ENCODE measurements at regions not wholly inside any gene's neighbourhood (a gene's known extent, or its start where the extent isn't known, plus 50 kb on each side); places are given as distances from the start of the nearest gene placed in this dataset.

DNA sequence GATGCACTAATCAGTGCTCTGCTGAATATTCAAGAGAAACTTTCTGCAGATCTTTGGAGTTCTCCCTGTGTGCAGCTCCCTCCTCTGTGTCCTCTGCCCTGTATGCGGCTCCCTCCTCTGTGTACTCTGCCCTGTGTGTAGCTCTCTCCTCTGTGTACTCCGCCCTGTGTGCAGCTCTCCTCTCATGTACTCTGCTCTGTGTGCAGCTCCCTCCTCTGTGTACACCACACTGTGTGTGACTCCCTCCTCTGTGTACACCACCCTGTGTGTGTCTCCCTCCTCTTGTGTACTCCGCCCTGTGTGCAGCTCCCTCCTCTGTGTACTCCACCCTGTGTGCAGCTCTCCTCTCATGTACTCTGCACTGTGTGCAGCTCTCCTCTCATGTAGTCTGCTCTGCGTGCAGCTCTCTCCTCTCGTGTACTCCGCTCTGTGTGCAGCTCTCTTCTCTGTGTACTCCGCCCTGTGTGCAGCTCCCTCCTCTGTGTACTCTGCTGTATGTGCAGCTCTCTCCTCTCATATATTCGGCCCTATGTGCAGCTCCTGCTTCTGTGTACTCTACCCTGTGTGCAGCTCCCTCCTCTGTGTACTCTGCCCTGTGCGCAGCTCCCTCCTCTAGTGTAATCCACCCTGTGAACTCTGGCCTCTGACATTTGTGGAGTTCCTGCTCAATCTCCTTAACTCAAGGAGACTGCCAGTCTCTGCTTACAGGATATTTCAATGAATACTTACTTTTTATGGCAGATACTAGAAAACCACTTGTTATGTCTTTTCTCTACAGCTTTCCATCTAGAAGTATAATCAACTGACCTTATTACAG lies 280.4 kb downstream of the GLRX3 start:
- DNase-seq (ENCODE audit: low spot score) (no peak), ATAC-seq (ENCODE audit: low FRiP score) (no peak)
- TF ChIP-seq, protein P1, sequence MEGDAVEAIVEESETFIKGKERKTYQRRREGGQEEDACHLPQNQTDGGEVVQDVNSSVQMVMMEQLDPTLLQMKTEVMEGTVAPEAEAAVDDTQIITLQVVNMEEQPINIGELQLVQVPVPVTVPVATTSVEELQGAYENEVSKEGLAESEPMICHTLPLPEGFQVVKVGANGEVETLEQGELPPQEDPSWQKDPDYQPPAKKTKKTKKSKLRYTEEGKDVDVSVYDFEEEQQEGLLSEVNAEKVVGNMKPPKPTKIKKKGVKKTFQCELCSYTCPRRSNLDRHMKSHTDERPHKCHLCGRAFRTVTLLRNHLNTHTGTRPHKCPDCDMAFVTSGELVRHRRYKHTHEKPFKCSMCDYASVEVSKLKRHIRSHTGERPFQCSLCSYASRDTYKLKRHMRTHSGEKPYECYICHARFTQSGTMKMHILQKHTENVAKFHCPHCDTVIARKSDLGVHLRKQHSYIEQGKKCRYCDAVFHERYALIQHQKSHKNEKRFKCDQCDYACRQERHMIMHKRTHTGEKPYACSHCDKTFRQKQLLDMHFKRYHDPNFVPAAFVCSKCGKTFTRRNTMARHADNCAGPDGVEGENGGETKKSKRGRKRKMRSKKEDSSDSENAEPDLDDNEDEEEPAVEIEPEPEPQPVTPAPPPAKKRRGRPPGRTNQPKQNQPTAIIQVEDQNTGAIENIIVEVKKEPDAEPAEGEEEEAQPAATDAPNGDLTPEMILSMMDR (IDR thresholded peaks at IDR 0.05): no peak

DNA sequence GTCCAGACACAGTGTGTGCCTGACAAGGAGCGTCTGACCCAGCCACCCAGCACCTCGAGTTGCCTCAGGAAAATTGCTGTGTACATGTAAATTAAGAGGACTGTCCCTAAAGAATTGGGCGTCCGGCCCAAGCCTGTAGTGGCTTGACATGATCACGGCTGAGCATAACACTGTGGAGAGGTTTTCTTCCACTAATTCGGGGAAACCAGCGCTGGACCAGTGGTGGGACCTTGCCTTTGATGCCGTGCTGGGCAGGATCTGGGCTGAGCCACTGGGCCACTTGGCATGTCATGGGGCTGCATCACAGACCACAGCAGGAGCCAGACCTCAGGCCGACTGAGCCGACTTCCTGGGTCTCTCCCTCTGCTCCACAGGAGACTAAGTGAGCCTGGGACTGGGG lies 282.5 kb downstream of the GLRX3 start:
- ATAC-seq (ENCODE audit: low FRiP score) (no peak), DNase-seq (ENCODE audit: low spot score) (no peak)
- TF ChIP-seq, protein P1 (IDR thresholded peaks at IDR 0.05): no peak

DNA sequence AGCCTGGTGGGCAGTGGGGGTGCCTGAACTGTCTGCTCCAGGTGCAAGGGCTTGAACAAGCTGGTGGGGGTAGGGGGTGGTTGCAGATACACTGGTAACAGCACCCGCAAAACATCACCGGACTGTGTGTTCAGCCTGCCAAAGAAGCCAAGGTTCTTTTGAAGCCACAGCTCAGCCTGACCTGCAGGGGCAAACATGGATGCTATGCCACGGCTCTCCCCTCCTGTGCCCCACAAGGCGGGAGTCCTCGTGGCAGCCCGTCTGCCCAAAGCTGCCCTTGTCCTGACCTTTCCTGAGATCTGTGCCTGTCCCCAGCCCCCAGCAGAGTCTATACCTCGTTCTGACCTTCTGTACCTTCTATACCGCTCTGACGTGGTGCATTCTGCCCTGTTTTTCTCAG lies 285.7 kb downstream of the GLRX3 start:
- ATAC-seq (ENCODE audit: low FRiP score) (no peak), DNase-seq (ENCODE audit: low spot score) (no peak)
- TF ChIP-seq, protein P1 (IDR thresholded peaks at IDR 0.05): no peak

DNA sequence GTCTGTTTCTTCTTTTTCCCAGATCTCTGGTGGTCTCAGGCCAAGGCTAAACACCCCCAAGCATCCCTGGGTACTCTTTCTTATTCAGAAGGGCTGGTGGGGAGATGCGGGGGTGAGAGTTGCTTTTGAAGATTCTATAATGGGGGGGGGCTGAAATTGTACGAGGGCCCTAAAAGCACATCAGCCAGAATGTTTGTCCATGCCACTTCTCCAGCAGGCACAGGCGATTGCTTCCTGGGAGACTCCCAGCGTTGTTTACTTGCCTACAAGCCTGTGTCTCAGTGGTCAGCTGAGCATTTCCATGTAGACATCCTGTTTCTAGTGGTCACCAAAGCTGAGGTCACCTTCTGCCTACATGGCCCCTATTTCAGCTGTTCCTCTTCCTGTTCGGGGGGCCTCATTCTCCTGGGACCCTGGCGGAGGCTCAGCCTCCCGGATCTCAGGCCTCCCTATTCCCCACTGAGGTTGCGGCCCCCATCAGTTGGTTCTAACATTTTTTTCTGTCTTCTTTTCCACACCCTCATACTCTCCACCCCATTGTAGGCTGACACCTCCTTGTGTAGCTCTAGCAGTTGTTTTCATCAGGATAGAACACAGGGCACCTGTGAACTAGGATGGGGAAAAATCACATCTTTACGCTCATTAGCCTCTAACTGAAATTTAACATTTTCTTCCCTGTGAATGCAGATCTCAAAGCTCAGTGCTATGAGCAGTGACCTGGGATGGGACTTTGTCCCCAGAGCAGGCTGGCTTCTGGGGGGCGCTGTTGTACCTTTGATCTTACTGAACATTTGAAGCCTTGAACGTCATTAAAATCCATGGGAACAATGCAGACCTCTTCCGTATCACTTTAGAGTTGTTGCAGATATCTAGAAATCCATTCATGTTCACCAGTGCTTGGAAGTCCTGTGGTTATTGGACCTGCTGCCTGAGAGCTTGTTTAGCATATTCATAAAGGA lies 286.5 kb downstream of the GLRX3 start:
- DNase-seq (ENCODE audit: low spot score): no peak
- ATAC-seq (ENCODE audit: low FRiP score): no peak

DNA sequence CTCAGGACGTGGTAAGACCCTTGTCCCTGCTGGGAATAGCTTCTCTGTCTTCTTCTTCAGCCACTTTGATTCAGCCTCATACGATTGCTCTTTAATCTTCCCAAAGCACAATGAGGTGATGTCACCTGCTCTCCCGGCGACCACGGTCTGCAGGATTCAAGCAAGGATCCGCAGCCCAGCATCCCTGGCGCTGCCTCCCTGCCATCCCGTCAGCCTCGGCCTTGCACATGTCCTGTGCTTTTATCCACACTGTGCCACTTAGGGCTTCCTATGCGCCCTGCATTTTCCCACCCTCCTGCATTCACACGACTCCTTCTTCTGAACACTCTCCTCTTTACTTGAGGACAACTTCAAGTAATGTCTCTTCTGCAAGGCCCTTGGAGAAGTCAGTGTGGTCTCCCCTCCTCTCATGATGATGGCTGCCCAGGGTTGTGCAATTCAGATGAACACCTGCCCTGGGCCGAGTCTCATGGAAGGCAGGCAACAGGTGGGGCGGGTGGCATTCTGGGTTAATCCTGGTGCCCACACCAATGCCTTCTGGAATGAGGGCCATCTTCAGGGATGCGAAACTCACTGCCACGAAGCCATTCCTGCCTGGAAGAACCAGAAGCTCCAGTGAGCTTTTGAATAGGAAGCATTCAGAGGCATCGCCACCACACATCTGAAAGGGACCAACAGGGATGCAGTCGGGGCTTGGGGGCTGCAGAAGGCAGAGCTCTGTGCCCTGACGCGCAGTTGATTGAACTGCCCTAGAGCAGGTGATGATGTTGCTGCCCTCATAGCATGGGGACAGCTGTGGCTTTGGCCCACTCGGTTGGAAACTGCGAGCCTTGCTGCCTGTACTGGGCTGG lies 287.5 kb downstream of the GLRX3 start:
- TF ChIP-seq, protein P1 (IDR thresholded peaks at IDR 0.05): no peak
- DNase-seq (ENCODE audit: low spot score) (no peak), ATAC-seq (ENCODE audit: low FRiP score) (no peak)

More for the DNA sequence above, 286.5 kb downstream of the GLRX3 start:
- TF ChIP-seq, protein P1 (IDR thresholded peaks at IDR 0.05): no peak

DNA sequence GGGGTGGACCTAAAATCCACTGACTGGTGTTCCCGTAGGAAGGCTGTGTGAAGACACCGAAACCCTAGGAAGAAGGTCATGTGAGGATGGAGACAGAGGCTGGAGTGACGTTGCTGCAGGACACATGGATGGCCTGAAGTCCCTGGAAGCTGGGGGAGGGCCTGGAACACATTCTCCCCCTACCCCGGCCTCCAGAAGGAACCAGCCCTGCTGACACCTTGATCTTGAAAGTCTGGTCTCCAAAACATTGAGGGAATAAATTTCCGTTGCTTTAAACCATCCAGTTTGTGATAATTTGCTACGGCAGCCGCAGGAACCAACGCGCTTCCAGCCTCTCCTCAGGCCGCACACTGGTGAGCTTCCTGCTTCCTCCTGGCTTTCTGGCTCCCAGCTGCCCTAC lies 288.2 kb downstream of the GLRX3 start:
- ATAC-seq (ENCODE audit: low FRiP score) (no peak), DNase-seq (ENCODE audit: low spot score) (no peak)
- TF ChIP-seq, protein P1 (IDR thresholded peaks at IDR 0.05): no peak
